ENCODE measurements at regions not wholly inside any gene's neighbourhood (a gene's known extent, or its start where the extent isn't known, plus 50 kb on each side); places are given as distances from the start of the nearest gene placed in this dataset.

- no peak for TF ChIP-seq TAF7 (optimal IDR thresholded peaks at IDR 0.05; ENCODE audit: borderline replicate concordance, low read depth, low read length)
- TF ChIP-seq RNF2 (IDR thresholded peaks at IDR 0.05; ENCODE audit: borderline replicate concordance, low read depth, low read length, missing control alignments, poor library complexity, severe bottlenecking), result no peak
Measured at GRCh38 chr1:55444667-55445066, 229.5 kb upstream of the USP24 start (continued).
